NCI-H2171 treated with DMSO at 0.1 percent for 48 hours (cell line): ENCODE measurements at regions not wholly inside any gene's neighbourhood (a gene's known extent, or its start where the extent isn't known, plus 50 kb on each side); places are given as distances from the start of the nearest gene placed in this dataset.
A peak's percentile ranks its signal among the peaks of the same experiment; 100 is the strongest.

Experiments used
- DNase-seq: peaks from one replicate; lab custom pipeline; 2025; lab: John Stamatoyannopoulos, UW

- DNase-seq = no peak
These were observed 261.7 kb downstream of the GPD2 start for GRCh38 chr2:156697906-156698305.

GRCh38 chr2:156700681-156701080 is 264.5 kb downstream of the GPD2 start:
- no peak for DNase-seq

- DNase-seq = no peak
These were observed 266.4 kb downstream of the GPD2 start for GRCh38 chr2:156702541-156702940.

GRCh38 chr2:156703642-156704041 is 267.5 kb downstream of the GPD2 start:
- DNase-seq = no peak

- no peak for DNase-seq
These were observed 268.0 kb downstream of the GPD2 start for GRCh38 chr2:156704132-156704531.

GRCh38 chr2:156704617-156705016 is 268.4 kb downstream of the GPD2 start:
- peak; percentile 54 for DNase-seq

- no peak for DNase-seq
These were observed 270.4 kb downstream of the GPD2 start for GRCh38 chr2:156706576-156706975.

GRCh38 chr2:156708051-156708450 is 271.9 kb downstream of the GPD2 start:
- DNase-seq = no peak

- DNase-seq = no peak
These were observed 272.9 kb downstream of the GPD2 start for GRCh38 chr2:156709091-156709490.

GRCh38 chr2:156719036-156719435 is 282.9 kb downstream of the GPD2 start:
- no peak for DNase-seq

- DNase-seq = no peak
These were observed 291.7 kb downstream of the GPD2 start for GRCh38 chr2:156727867-156728266.

- DNase-seq = no peak
These were observed 292.1 kb downstream of the GPD2 start for GRCh38 chr2:156728328-156728727.

GRCh38 chr2:156731506-156731905 is 295.3 kb downstream of the GPD2 start:
- no peak for DNase-seq

GRCh38 chr2:156736950-156737349 is 300.8 kb downstream of the GPD2 start:
- DNase-seq = no peak

- DNase-seq = no peak
These were observed 303.1 kb downstream of the GPD2 start for GRCh38 chr2:156739301-156739700.

GRCh38 chr2:156745619-156746018 is 309.4 kb downstream of the GPD2 start:
- no peak for DNase-seq

- no peak for DNase-seq
These were observed 312.0 kb downstream of the GPD2 start for GRCh38 chr2:156748221-156748620.

- DNase-seq = no peak
These were observed 315.9 kb downstream of the GPD2 start for GRCh38 chr2:156752042-156752441.

GRCh38 chr2:156753766-156754165 is 317.6 kb downstream of the GPD2 start:
- no peak for DNase-seq

GRCh38 chr2:156756516-156756915 is 320.3 kb downstream of the GPD2 start:
- no peak for DNase-seq

GRCh38 chr2:156763174-156763573 is 327.0 kb downstream of the GPD2 start:
- DNase-seq = no peak

GRCh38 chr2:156765043-156765442 is 328.9 kb downstream of the GPD2 start:
- no peak for DNase-seq

- DNase-seq = no peak
These were observed 329.3 kb downstream of the GPD2 start for GRCh38 chr2:156765450-156765849.

- no peak for DNase-seq
These were observed 333.6 kb downstream of the GPD2 start for GRCh38 chr2:156769802-156770201.

GRCh38 chr2:156778916-156779315 is 342.7 kb downstream of the GPD2 start:
- no peak for DNase-seq
